ENCODE measurements at regions not wholly inside any gene's neighbourhood (a gene's known extent, or its start where the extent isn't known, plus 50 kb on each side); places are given as distances from the start of the nearest gene placed in this dataset.

DNA sequence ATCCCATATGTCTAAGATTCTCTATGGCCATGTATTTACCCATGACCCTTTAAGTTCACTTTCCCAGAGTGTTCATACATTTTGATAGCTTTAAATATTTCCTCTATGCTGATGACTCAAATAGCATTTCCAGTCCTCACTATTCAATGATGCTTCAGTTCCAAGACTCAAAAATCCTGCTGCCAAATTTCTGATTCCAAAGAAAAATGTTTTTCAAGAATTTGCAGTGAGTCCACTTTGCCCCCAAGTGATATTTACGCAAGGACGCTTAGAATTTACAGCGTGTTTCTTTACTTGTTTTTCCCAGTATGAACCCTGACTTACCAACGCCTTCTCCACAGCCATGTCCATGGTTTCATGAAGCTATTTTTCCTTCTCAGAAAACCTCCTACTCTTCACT is 127.9 kb upstream of the PCDH18 start:
- no peaks in the 10 kb centered on the region for H3K79me2 ChIP-seq (ENCODE audit: control insufficient read depth, insufficient read depth, low read length)
- ChIA-PET SMC1A (ENCODE audit: uncharacterized antibody, unreplicated experiment) (interaction anchor here (1.1 to 1.8 kb wide), 3 partner anchors 12 to 65 kb away, joined by 3 to 5 read pairs (median 4); no protein-coding TSS in a partner anchor), RAD21 (ENCODE audit: unreplicated experiment) (no interaction called here), POLR2A (no interaction called here), CTCF (interaction anchor here (0.9 to 1.2 kb wide), 2 partner anchors 9 to 430 kb away, joined by 3 read pairs; no protein-coding TSS in a partner anchor)
- intact Hi-C loops (cut with micrococcal nuclease; ENCODE audit: unreplicated experiment): no loop called here
- H4K20me1 ChIP-seq (ENCODE audit: control insufficient read depth, insufficient read depth): no peaks in the 10 kb centered on the region
- H3K9me3 ChIP-seq (replicated peaks; ENCODE audit: control insufficient read depth, insufficient read depth, low read length): no peaks in the 10 kb centered on the region
- FAIRE-seq (no peak), ATAC-seq (no peak), DNase-seq (ENCODE audit: low read depth, low spot score) (no peak)
- no peak overlapping the region for H3K27ac ChIP-seq (ENCODE audit: control insufficient read depth, insufficient read depth)
- H3K4me3 ChIP-seq: no peak overlapping the region
- no peaks in the 10 kb centered on the region for H3K4me1 ChIP-seq (ENCODE audit: control insufficient read depth, insufficient read depth, low read length)
- H3K36me3 ChIP-seq (ENCODE audit: control insufficient read depth in 2 of 2, insufficient read depth in 2 of 2, low read length in 1 of 2): no peaks in the 10 kb centered on the region
- H3K27me3 ChIP-seq (replicated peaks in 1 of 2; ENCODE audit: control insufficient read depth in 2 of 2, insufficient read depth in 2 of 2, low read length in 1 of 2): no peaks in the 10 kb centered on the region
- WGBS (ENCODE audit: insufficient coverage, insufficient replicate concordance, low lambda C conversion rate, missing lambda C conversion rate): 35% methylated on average over 4 of the region's 4 CpGs
- in situ Hi-C loops (cut with MboI): no loop called here
- no peak overlapping the region for H3K4me2 ChIP-seq (ENCODE audit: control insufficient read depth, insufficient read depth)
- TF ChIP-seq, protein P1, sequence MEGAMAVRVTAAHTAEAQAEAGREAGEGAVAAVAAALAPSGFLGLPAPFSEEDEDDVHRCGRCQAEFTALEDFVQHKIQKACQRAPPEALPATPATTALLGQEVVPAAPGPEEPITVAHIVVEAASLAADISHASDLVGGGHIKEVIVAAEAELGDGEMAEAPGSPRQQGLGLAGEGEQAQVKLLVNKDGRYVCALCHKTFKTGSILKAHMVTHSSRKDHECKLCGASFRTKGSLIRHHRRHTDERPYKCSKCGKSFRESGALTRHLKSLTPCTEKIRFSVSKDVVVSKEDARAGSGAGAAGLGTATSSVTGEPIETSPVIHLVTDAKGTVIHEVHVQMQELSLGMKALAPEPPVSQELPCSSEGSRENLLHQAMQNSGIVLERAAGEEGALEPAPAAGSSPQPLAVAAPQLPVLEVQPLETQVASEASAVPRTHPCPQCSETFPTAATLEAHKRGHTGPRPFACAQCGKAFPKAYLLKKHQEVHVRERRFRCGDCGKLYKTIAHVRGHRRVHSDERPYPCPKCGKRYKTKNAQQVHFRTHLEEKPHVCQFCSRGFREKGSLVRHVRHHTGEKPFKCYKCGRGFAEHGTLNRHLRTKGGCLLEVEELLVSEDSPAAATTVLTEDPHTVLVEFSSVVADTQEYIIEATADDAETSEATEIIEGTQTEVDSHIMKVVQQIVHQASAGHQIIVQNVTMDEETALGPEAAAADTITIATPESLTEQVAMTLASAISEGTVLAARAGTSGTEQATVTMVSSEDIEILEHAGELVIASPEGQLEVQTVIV (IDR thresholded peaks at IDR 0.05; ENCODE audit: borderline replicate concordance, partially characterized antibody): no peak
- TF ChIP-seq, protein P2, sequence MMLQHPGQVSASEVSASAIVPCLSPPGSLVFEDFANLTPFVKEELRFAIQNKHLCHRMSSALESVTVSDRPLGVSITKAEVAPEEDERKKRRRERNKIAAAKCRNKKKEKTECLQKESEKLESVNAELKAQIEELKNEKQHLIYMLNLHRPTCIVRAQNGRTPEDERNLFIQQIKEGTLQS (IDR thresholded peaks at IDR 0.05; ENCODE audit: borderline replicate concordance, extremely low read depth, low read depth, low read length): no peak
- TF ChIP-seq MYC (IDR thresholded peaks at IDR 0.05; ENCODE audit: insufficient read depth, insufficient read length, insufficient replicate concordance, low read length, severe bottlenecking) (no peak), CHD1 (IDR thresholded peaks at IDR 0.05; ENCODE audit: low read depth, low read length) (no peak), POLR2A (IDR thresholded peaks at IDR 0.05; ENCODE audit: low read depth, low read length) (no peak), HCFC1 (IDR thresholded peaks at IDR 0.05; ENCODE audit: low read length) (no peak), MTA3 (IDR thresholded peaks at IDR 0.05; ENCODE audit: borderline replicate concordance, low read length) (no peak), PAX5 (IDR thresholded peaks at IDR 0.05; ENCODE audit: borderline replicate concordance, low read depth, low read length) (no peak), POLR2AphosphoS5 (IDR thresholded peaks at IDR 0.05; ENCODE audit: low read length) (no peak), ESRRA (IDR thresholded peaks at IDR 0.05; ENCODE audit: low read length) (no peak), CBFB (IDR thresholded peaks at IDR 0.05; ENCODE audit: low read depth) (no peak), FOS (IDR thresholded peaks at IDR 0.05; ENCODE audit: borderline replicate concordance, extremely low read depth, insufficient read length) (no peak)
- TF ChIP-seq, protein P3, sequence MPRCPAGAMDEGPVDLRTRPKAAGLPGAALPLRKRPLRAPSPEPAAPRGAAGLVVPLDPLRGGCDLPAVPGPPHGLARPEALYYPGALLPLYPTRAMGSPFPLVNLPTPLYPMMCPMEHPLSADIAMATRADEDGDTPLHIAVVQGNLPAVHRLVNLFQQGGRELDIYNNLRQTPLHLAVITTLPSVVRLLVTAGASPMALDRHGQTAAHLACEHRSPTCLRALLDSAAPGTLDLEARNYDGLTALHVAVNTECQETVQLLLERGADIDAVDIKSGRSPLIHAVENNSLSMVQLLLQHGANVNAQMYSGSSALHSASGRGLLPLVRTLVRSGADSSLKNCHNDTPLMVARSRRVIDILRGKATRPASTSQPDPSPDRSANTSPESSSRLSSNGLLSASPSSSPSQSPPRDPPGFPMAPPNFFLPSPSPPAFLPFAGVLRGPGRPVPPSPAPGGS (IDR thresholded peaks at IDR 0.05; ENCODE audit: borderline replicate concordance, insufficient read depth, low read depth, low read length, poor library complexity, severe bottlenecking): no peak
- TF ChIP-seq, protein P4, sequence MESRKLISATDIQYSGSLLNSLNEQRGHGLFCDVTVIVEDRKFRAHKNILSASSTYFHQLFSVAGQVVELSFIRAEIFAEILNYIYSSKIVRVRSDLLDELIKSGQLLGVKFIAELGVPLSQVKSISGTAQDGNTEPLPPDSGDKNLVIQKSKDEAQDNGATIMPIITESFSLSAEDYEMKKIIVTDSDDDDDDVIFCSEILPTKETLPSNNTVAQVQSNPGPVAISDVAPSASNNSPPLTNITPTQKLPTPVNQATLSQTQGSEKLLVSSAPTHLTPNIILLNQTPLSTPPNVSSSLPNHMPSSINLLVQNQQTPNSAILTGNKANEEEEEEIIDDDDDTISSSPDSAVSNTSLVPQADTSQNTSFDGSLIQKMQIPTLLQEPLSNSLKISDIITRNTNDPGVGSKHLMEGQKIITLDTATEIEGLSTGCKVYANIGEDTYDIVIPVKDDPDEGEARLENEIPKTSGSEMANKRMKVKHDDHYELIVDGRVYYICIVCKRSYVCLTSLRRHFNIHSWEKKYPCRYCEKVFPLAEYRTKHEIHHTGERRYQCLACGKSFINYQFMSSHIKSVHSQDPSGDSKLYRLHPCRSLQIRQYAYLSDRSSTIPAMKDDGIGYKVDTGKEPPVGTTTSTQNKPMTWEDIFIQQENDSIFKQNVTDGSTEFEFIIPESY (IDR thresholded peaks at IDR 0.05): no peak
- TF ChIP-seq, protein P5, sequence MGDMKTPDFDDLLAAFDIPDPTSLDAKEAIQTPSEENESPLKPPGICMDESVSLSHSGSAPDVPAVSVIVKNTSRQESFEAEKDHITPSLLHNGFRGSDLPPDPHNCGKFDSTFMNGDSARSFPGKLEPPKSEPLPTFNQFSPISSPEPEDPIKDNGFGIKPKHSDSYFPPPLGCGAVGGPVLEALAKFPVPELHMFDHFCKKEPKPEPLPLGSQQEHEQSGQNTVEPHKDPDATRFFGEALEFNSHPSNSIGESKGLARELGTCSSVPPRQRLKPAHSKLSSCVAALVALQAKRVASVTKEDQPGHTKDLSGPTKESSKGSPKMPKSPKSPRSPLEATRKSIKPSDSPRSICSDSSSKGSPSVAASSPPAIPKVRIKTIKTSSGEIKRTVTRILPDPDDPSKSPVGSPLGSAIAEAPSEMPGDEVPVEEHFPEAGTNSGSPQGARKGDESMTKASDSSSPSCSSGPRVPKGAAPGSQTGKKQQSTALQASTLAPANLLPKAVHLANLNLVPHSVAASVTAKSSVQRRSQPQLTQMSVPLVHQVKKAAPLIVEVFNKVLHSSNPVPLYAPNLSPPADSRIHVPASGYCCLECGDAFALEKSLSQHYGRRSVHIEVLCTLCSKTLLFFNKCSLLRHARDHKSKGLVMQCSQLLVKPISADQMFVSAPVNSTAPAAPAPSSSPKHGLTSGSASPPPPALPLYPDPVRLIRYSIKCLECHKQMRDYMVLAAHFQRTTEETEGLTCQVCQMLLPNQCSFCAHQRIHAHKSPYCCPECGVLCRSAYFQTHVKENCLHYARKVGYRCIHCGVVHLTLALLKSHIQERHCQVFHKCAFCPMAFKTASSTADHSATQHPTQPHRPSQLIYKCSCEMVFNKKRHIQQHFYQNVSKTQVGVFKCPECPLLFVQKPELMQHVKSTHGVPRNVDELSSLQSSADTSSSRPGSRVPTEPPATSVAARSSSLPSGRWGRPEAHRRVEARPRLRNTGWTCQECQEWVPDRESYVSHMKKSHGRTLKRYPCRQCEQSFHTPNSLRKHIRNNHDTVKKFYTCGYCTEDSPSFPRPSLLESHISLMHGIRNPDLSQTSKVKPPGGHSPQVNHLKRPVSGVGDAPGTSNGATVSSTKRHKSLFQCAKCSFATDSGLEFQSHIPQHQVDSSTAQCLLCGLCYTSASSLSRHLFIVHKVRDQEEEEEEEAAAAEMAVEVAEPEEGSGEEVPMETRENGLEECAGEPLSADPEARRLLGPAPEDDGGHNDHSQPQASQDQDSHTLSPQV (IDR thresholded peaks at IDR 0.05): no peak
- no peak overlapping the region for H2AFZ ChIP-seq (ENCODE audit: control insufficient read depth, low read depth, low read length)
- BruUV-seq (replicated peaks): no TSS peak
- no peak overlapping the region for H3K9ac ChIP-seq (ENCODE audit: control insufficient read depth, insufficient read depth, low read length)

Measured in GM12878 (cell line).